K562 (cell line): ENCODE measurements at regions not wholly inside any gene's neighbourhood (a gene's known extent, or its start where the extent isn't known, plus 50 kb on each side); places are given as distances from the start of the nearest gene placed in this dataset.

Experiments used
- ATAC-seq: fragments of 200-7000 bp; cut with Tn5 transposase; 3 replicates; pipeline ENCODE4 v1.9.1; 2020; ENCODE audit warnings: moderate library complexity
- BruUV-seq: library from RNA; stranded (reverse); fragments of 400-500 nt; replicated peaks from 2 replicates; lab custom pipeline; 2021; lab: Mats Ljungman, UMichigan
- CTCF ChIA-PET: fragments of 300-600 bp; formaldehyde crosslinking; extraction: SDS; loops from one replicate; lab custom pipeline; 2021; ENCODE audit warnings: low intra/inter-chr PET ratio; lab: Yijun Ruan, JAX
- POLR2A ChIA-PET: fragments of 300-600, 350-650 bp; sonication (Branson Sonifier 250); formaldehyde crosslinking; extraction: SDS; loops from one replicate; lab custom pipeline; 2021; ENCODE audit warnings: antibody characterized with exemption, inconsistent platforms; lab: Yijun Ruan, JAX
- DNase-seq, 4 experiments: peaks; one replicate each; pipeline versions ENCODE4 v3.0.0 to v3.0.0-alpha.2; 2011 to 2018; ENCODE audit warnings: low spot score in 3 of 4, mixed read lengths in 3 of 4; ENCODE audit errors: extremely low read depth in 1 of 4
- FAIRE-seq: peaks from 2 replicates; lab custom pipeline; 2011; peaks lifted over from hg19 to GRCh38; lab: Jason Lieb, UNC
- H2AFZ ChIP-seq: 2 replicates; pipeline ENCODE4 v1.6.0; 2011; ENCODE audit warnings: low read depth, low read length, control low read depth, inconsistent platforms
- H3K27ac ChIP-seq: fragments of 200-600 bp; 3 replicates; pipeline ENCODE4 v1.8.0; 2011; ENCODE audit warnings: low read depth, mild to moderate bottlenecking, control low read depth, inconsistent platforms, low read length, moderate library complexity, mixed read lengths; ENCODE audit errors: extremely low read depth
- H3K27me3 ChIP-seq, 2 experiments: fragments of 300-600 bp in 1 of 2; 2 replicates in 1 of 2; 3 replicates in 1 of 2; pipeline versions ENCODE4 v1.6.0 to v1.8.0; 2011; ENCODE audit warnings: inconsistent platforms in 2 of 2, low read length in 2 of 2, mild to moderate bottlenecking in 1 of 2, mixed read lengths in 1 of 2, moderate library complexity in 1 of 2; ENCODE audit not compliant: control insufficient read depth in 2 of 2, insufficient read depth in 2 of 2
- H3K36me3 ChIP-seq: fragments of 300-600 bp; 3 replicates; pipeline ENCODE4 v1.8.0; 2011; ENCODE audit warnings: mild to moderate bottlenecking, low read length, inconsistent platforms; ENCODE audit not compliant: control insufficient read depth, insufficient read depth
- H3K4me1 ChIP-seq, 2 experiments: fragments of 200-600 bp in 1 of 2; replicated peaks in 1 of 2; 2 replicates in 1 of 2; 3 replicates in 1 of 2; pipeline versions ENCODE4 v1.5.1 to v1.8.0; 2011; ENCODE audit warnings: inconsistent platforms in 2 of 2, low read length in 2 of 2, mild to moderate bottlenecking in 1 of 2, mixed read lengths in 1 of 2, moderate library complexity in 1 of 2; ENCODE audit not compliant: control insufficient read depth in 2 of 2, insufficient read depth in 2 of 2
- H3K4me2 ChIP-seq: 2 replicates; pipeline ENCODE4 v1.6.1; 2011; ENCODE audit warnings: low read length, control low read depth, inconsistent platforms, mixed read lengths; ENCODE audit not compliant: insufficient read depth
- H3K4me3 ChIP-seq: fragments of 200-600 bp; sonication (generic), shearing (Covaris generic); 2 replicates; pipeline ENCODE4 v1.5.1; 2016; ENCODE audit warnings: control low read depth, inconsistent platforms
- H3K79me2 ChIP-seq: fragments of 200-600 bp; 3 replicates; pipeline ENCODE4 v1.8.0; 2011; ENCODE audit warnings: low read length, inconsistent platforms; ENCODE audit not compliant: control insufficient read depth, insufficient read depth
- H3K9ac ChIP-seq, 2 experiments: 2 replicates each; pipeline versions ENCODE4 v1.6.0 to v1.6.1; 2011; ENCODE audit warnings: low read depth in 2 of 2, low read length in 2 of 2, control low read depth in 1 of 2, inconsistent platforms in 1 of 2, mild to moderate bottlenecking in 1 of 2, mixed read lengths in 1 of 2; ENCODE audit not compliant: insufficient read depth in 1 of 2
- H3K9me1 ChIP-seq: one replicate; pipeline ENCODE4 v1.6.0; 2011; ENCODE audit warnings: inconsistent platforms, mild to moderate bottlenecking, low read length, moderate library complexity; ENCODE audit not compliant: control insufficient read depth, insufficient read depth
- H3K9me3 ChIP-seq: replicated peaks from 2 replicates; pipeline ENCODE4 v1.5.1; 2011; ENCODE audit warnings: low read depth, low read length, inconsistent platforms; ENCODE audit not compliant: control insufficient read depth, insufficient read depth
- H4K20me1 ChIP-seq: replicated peaks from 2 replicates; pipeline ENCODE4 v1.6.1; 2011; ENCODE audit warnings: low read length, inconsistent platforms, mixed read lengths; ENCODE audit not compliant: control insufficient read depth, insufficient read depth
- GABPB2 ChIP-seq: fragments of 250-450 bp; sonication (Bioruptor Pico); conservative IDR thresholded peaks from 2 replicates; pipeline ENCODE4 v1.5.1; 2021; ENCODE audit warnings: mild to moderate bottlenecking
- KLF16 ChIP-seq: IDR thresholded peaks from 2 replicates; pipeline ENCODE4 v1.6.1; 2016; ENCODE audit warnings: antibody characterized with exemption
- ZNF282 ChIP-seq: sonication (generic); formaldehyde crosslinking; IDR thresholded peaks from 2 replicates; pipeline ENCODE4 v1.8.1; 2023; ENCODE audit warnings: missing genetic modification reagents
- ZNF668 ChIP-seq: fragments of 250-450 bp; sonication (Bioruptor Pico); IDR thresholded peaks from 2 replicates; pipeline ENCODE4 v1.8.0; 2022; ENCODE audit warnings: mild to moderate bottlenecking, inconsistent platforms
- ZNF695 ChIP-seq: fragments of 450-650 bp; formaldehyde crosslinking; IDR thresholded peaks from 2 replicates; pipeline ENCODE4 v1.4.0; 2020; ENCODE audit warnings: mild to moderate bottlenecking, moderate library complexity
- WGBS: fragments of 100-300 bp; shearing (Covaris generic); methylation state at CpG from one replicate; pipeline ENCODE4 v1.1.6; 2016; ENCODE audit warnings: low coverage, mixed read lengths; ENCODE audit not compliant: insufficient coverage; ENCODE audit errors: missing lambda C conversion rate; 5-methylcytosine and 5-hydroxymethylcytosine counted together
- in situ Hi-C: fragments of 300-500 bp; cut with MboI; formaldehyde crosslinking; loops from 4 replicates; pipeline ENCODE4 v1.15.0; 2018; ENCODE audit warnings: inconsistent platforms, mixed read lengths
- intact Hi-C: fragments of 100-400 bp; cut with micrococcal nuclease; formaldehyde crosslinking; loops from 2 replicates; pipeline ENCODE4 v1.14.2; 2022
- TF ChIP-seq, protein P1 (sequence below): sonication (generic); formaldehyde crosslinking; IDR thresholded peaks from 2 replicates; pipeline ENCODE4 v1.4.0; 2020; ENCODE audit warnings: mild to moderate bottlenecking, missing genetic modification reagents
- TF ChIP-seq, protein P2 (sequence below): fragments of 450-650 bp; IDR thresholded peaks from 2 replicates; pipeline ENCODE4 v1.6.1; 2016; ENCODE audit warnings: low read depth

DNA sequence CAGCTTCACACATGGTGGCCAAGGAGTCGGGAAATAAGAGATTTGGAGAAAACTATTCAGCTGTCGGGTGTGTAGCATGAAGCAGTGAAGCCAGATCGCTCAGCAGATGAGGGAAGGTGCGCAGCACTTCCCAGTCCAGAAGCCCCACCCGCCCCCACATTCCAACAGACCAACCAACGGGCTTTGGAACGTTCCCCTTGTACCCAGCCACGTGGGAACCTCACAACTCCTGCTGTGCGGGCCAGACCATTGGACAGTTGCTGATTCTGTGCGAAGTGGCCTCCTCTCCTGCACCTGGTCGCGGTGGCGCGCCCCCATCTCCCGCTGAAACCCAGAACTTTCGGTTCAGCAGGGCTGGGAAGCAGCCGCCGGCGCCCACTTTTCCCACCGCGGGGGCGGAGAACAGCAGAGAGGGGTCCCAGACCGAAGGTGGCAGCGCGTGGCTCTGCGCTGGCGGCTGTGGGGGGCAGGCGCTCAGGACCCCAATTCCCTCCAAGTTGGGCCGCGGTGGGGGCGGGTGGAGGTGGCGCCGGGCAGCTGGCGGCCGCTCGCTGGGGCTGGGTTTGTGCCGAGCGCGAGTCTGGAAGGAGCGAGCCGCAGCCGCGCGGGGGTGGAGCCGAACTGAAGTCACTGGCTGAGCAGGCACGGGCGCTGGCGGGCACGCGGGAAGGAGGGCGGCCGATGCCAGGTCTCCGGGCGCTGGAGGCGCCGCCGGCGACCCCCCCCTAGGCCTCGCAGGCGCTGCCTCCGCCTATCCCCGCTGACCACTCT lies 1301.5 kb upstream of the SORCS1 start:
- Histone ChIP-seq H3K4me1 (no peaks in the 10 kb centered on the region), H3K27ac (no peak overlapping the region), H3K4me2 (no peak overlapping the region), H3K4me3 (no peak overlapping the region), H3K9me1 (no peaks in the 10 kb centered on the region), H2AFZ (no peak overlapping the region), H3K79me2 (no peaks in the 10 kb centered on the region), H4K20me1 (no peaks in the 10 kb centered on the region), H3K9ac (no peak overlapping the region), H3K9me3 (no peaks in the 10 kb centered on the region), H3K27me3 (no peaks in the 10 kb centered on the region), H3K36me3 (no peaks in the 10 kb centered on the region)
- BruUV-seq, result no TSS peak
- in situ Hi-C loops (no loop called here), intact Hi-C loops (no loop called here)
- DNase-seq (no peak), FAIRE-seq (no peak), ATAC-seq (no peak)
- TF ChIP-seq ZNF668 (no peak), ZNF695 (CRISPR knock-in tag) (no peak), KLF16 (no peak), ZNF282 (CRISPR knock-in tag) (no peak), GABPB2 (CRISPR knock-in tag) (no peak)
- TF ChIP-seq, protein P1, sequence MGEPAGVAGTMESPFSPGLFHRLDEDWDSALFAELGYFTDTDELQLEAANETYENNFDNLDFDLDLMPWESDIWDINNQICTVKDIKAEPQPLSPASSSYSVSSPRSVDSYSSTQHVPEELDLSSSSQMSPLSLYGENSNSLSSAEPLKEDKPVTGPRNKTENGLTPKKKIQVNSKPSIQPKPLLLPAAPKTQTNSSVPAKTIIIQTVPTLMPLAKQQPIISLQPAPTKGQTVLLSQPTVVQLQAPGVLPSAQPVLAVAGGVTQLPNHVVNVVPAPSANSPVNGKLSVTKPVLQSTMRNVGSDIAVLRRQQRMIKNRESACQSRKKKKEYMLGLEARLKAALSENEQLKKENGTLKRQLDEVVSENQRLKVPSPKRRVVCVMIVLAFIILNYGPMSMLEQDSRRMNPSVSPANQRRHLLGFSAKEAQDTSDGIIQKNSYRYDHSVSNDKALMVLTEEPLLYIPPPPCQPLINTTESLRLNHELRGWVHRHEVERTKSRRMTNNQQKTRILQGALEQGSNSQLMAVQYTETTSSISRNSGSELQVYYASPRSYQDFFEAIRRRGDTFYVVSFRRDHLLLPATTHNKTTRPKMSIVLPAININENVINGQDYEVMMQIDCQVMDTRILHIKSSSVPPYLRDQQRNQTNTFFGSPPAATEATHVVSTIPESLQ (CRISPR knock-in tag), result no peak
- TF ChIP-seq, protein P2, sequence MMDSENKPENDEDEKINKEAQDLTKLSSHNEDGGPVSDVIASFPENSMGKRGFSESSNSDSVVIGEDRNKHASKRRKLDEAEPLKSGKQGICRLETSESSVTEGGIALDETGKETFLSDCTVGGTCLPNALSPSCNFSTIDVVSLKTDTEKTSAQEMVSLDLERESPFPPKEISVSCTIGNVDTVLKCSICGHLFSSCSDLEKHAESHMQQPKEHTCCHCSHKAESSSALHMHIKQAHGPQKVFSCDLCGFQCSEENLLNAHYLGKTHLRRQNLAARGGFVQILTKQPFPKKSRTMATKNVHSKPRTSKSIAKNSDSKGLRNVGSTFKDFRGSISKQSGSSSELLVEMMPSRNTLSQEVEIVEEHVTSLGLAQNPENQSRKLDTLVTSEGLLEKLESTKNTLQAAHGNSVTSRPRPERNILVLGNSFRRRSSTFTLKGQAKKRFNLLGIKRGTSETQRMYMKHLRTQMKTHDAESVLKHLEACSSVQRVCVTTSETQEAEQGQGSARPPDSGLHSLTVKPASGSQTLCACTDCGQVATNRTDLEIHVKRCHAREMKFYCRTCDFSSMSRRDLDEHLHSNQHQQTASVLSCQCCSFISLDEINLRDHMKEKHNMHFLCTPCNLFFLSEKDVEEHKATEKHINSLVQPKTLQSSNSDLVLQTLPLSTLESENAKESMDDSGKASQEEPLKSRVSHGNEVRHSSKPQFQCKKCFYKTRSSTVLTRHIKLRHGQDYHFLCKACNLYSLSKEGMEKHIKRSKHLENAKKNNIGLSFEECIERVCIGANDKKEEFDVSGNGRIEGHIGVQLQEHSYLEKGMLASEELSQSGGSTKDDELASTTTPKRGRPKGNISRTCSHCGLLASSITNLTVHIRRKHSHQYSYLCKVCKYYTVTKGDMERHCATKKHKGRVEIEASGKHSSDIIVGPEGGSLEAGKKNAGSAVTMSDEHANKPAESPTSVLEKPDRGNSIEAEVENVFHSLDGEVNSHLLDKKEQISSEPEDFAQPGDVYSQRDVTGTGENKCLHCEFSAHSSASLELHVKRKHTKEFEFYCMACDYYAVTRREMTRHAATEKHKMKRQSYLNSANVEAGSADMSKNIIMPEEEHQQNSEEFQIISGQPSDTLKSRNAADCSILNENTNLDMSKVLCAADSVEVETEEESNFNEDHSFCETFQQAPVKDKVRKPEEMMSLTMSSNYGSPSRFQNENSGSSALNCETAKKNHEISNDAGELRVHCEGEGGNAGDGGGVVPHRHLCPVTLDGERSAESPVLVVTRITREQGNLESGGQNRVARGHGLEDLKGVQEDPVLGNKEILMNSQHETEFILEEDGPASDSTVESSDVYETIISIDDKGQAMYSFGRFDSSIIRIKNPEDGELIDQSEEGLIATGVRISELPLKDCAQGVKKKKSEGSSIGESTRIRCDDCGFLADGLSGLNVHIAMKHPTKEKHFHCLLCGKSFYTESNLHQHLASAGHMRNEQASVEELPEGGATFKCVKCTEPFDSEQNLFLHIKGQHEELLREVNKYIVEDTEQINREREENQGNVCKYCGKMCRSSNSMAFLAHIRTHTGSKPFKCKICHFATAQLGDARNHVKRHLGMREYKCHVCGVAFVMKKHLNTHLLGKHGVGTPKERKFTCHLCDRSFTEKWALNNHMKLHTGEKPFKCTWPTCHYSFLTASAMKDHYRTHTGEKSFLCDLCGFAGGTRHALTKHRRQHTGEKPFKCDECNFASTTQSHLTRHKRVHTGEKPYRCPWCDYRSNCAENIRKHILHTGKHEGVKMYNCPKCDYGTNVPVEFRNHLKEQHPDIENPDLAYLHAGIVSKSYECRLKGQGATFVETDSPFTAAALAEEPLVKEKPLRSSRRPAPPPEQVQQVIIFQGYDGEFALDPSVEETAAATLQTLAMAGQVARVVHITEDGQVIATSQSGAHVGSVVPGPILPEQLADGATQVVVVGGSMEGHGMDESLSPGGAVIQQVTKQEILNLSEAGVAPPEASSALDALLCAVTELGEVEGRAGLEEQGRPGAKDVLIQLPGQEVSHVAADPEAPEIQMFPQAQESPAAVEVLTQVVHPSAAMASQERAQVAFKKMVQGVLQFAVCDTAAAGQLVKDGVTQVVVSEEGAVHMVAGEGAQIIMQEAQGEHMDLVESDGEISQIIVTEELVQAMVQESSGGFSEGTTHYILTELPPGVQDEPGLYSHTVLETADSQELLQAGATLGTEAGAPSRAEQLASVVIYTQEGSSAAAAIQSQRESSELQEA, result no peak
- ChIA-PET CTCF (interaction anchor here (0.7 kb wide), 1 partner anchor 464 kb away, joined by 3 read pairs; no protein-coding TSS in a partner anchor), POLR2A (no interaction called here)
- 0% methylated on average over 11 of the region's 62 CpGs for WGBS
